Activated CD4-positive, alpha-beta T cell treated with anti-CD3 and anti-CD28 coated beads, Interleukin-2, amount 50 U/mL, for 24 hours (primary cell): ENCODE measurements at regions not wholly inside any gene's neighbourhood (a gene's known extent, or its start where the extent isn't known, plus 50 kb on each side); places are given as distances from the start of the nearest gene placed in this dataset.

Experiments used
- DNase-seq, 2 donors: peaks; one replicate each; pipeline ENCODE4 v3.0.0-alpha.2; 2020; ENCODE audit warnings: low read depth in 1 of 2, low spot score in 1 of 2

DNA sequence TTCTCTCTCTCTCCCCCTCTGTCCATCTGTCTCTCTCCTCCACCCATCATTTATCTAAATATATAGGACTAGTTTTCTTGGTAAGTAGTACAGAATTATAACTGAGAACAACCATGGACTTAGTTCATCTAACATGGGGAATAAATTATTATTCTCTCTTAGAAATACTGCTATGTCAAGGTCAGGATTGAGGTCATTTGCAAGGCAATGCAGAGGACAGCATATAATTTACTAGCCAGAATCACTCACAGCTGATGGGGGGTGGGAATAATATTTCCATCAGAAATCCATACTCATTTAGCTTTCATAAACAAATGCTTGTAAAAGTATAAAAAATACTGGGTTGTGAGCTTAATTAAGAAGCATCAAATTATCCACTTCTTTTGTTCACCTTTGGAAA lies 553.9 kb upstream of the POU3F2 start:
- no peak for DNase-seq

- DNase-seq, result no peak
Observed at GRCh38 chr6:98286620-98287019, 547.8 kb upstream of the POU3F2 start.

- no peak for DNase-seq
Observed at GRCh38 chr6:98287876-98288275, 546.5 kb upstream of the POU3F2 start.

DNA sequence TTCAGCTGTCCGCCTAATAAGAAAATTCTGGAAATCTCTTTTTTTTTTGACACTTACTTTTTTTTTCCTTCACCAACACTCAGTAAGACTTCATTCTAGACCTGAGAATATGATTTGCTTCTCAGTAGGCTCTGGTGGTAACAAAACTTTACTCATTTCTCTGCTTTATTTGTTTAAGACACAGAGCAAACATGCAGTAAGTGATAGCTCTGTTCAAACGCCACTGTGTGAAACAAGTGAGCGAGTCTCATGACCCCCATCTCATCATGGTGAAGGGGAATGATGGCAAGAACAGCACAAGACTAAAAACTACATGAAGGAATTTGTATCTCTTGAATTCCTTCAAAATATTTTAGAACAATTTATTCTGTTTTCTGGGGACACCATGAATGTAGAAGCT lies 541.6 kb upstream of the POU3F2 start:
- DNase-seq, result no peak

DNA sequence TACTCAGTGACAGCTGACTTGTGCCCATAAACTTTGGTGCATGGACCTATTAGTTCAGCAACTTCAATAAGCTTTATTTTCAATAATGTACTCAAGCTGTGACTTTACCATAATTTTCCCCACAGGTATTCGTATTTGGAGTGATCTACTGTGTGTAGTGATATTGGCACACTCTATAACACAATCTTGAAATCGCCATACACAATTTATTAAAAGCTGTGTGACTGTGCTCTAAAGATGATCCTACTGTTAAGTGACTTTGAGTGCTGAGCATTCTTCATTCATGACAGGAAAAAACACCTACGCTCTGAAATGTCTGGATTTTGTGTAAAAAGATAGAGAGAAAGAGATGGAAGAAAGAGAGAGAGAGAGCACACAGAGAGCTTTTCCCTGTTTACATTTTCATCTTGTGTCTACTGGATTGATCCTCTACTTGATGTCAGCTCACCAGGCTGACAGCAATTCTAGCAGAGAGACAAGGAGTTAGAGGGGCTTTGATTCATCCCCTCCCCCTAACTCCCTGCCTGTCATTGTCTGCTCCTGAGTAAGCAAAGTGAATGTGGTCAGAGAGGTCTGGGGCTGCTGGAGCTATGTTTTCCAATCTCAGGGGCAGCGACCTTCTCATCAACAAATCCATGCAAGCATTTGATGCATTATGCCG lies 538.7 kb upstream of the POU3F2 start:
- no peak for DNase-seq

DNA sequence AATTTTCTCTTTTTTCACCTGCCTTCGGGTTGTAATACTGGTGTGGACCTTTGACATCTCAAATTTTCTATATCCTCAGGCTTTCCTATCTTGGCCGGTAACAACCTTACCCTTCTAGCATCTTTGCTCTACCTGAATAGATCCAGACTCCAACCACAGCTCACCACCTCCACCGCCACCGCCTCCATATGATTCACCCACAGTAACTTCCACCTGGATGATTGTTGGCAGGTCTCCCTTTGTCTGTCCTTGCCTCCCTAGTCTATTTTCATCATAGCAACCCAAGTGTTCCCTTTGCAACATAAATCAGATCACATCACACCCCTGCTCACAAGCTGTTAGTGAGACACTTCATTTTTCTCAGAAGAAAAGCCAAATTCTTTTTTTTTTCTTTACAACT lies 525.8 kb upstream of the POU3F2 start:
- DNase-seq, result no peak

DNA sequence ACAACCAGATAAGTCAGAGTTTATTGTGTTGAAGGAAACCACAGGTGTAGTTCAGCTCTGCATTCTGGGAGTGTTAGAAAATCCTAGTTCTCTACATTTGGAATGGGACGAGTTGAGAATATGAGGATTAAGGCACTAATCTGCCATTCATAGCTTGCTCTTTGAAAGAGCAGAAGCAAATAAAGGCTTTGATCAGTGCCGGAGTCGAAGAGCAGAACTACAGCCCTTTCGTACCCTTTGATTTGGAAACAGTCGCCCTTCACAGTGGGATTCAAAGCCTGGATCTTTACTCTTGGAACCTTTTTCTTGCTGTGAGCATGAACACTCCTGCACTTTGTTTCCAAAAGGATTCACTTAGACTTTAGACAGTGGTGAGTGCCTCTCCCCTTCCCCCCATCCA lies 523.9 kb upstream of the POU3F2 start:
- DNase-seq, result no peak

GRCh38 chr6:98323605-98324004 lies 510.8 kb upstream of the POU3F2 start:
- DNase-seq, result no peak

DNA sequence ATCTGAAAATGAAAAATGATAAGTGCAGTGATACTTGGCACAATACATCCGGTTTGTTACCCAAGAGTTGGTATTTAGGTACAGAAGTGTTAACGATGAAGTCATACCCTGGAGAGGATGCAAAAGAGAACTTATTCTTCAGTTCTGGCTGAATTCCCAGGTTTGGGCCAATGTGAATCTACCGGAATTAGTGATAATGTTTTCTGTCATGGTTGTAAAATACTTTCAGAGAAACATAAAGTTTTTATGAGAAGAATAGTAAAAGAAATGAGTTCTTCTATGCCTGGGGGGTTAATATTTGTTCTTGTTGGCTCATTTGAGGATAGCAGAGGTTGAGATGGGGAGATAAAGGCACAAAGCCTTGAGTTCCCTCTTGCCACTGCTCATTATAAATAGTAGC lies 509.9 kb upstream of the POU3F2 start:
- DNase-seq, result no peak

- DNase-seq, result no peak
Observed at GRCh38 chr6:98325366-98325765, 509.0 kb upstream of the POU3F2 start.

DNA sequence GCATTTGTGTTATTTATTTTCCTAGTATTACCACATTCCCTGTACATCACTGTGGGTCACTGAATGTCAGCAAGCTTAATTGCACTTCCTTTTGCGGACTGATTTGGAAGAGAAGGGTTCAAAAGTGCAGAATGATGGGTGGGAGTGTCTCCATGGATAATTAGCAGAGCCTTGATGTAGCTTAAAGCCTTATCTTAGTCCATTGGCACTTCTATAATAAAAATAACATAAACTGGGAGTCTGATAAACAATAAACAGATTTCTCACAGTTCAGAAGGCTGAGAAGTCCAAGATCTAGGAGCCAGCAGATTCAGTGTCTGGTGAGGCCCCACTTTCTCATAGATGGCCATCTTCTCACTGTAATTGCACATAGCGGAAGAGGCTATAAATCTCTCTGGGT lies 501.1 kb upstream of the POU3F2 start:
- no peak for DNase-seq

DNA sequence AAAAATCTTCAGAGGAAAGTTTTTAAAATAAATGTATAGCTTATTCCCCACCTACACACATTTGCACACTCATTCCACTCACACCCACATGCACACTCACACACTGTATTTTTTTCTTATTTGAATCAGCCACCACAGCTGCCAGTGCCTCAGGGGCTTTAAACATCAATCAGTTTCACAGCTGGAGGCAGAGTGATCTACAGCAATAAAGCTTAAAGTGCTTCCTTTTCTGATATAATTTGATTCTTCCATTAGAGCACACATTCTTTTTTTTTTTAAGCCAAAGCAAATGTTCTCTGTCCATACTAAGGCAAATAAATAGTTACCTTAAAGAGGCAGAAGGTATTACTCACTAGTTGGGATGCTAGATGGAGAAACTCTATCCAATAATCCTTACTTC lies 498.8 kb upstream of the POU3F2 start:
- no peak for DNase-seq

- no peak for DNase-seq
Observed at GRCh38 chr6:98339506-98339905, 494.9 kb upstream of the POU3F2 start.

GRCh38 chr6:98343004-98343403 lies 491.4 kb upstream of the POU3F2 start:
- no peak for DNase-seq

- DNase-seq, result no peak
Observed at GRCh38 chr6:98343797-98344196, 490.6 kb upstream of the POU3F2 start.

DNA sequence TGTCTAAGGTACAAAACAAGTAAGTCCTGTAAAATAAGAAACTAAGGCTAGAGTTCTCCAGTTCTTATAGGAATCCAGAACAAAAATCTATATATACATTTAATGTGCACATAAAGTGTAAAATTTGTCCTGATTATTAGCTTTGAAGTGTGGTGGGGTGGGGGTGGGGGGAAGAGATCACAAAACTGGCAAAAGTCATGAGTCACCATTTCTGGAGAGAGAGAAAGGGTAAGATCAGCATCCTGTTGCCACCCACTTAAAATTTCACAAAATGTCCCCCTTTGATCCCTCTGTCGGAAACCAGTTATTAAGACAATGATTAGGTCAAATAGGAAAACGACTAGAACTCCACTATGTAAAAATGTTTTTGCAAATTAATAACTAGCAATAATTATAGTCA lies 482.0 kb upstream of the POU3F2 start:
- no peak for DNase-seq

- no peak for DNase-seq
Observed at GRCh38 chr6:98358173-98358572, 476.2 kb upstream of the POU3F2 start.

DNA sequence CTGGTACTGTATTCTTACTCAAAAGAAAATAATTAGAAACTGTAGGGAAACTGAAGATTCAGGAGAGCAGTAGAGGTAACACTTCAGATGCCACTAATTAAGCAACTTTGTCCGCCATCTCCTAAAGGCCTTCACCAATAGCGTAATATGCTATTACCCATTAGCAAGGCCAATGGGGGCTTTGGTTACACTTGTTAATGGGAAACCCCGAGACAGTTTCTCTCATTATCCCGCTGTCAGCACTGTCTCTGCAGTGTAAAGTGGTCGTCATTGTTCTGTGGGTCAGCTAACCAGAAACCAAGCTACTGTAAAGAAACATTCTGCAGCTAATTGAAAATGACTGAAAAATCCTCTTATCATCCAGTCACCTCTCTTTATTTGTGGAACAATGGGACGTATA lies 468.0 kb upstream of the POU3F2 start:
- no peak for DNase-seq

DNA sequence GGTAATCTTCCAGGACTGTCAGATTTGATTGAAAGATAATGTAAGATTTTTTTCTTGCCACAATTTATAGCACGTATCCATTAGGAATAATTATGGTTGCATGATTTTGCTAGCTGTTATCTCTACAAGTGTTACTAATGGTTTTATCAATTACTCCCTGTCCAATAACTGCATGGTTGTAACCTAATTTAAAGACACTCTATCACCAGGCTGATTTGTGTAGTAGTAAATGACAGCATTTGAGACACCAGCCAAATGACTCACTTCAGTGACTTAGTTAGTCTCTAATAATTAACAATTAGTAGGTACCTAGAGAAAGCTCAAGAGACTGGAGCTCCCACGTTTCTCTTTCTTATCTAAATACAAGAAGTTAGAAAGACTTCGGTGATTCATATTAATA lies 453.8 kb upstream of the POU3F2 start:
- no peak for DNase-seq

DNA sequence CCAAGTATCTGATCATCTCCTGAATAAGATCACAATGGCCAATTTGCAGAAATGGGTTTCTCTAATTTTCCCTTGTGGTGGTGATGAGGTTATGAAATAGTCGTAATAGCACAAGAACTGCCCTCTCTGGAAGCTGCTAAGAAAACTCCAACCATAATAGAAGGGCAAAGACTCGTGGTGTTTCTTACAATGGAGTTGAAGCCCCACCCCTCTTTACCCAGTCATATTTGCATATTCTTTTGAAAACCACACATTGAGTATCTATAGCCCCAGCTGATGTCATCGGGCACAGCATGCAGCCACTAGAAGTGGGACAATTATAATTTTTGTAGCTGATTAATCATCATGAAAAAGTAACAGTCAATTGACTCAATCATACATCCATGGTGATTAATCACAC lies 452.1 kb upstream of the POU3F2 start:
- no peak for DNase-seq

GRCh38 chr6:98384334-98384733 lies 450.0 kb upstream of the POU3F2 start:
- no peak for DNase-seq

- no peak for DNase-seq
Observed at GRCh38 chr6:98384801-98385200, 449.6 kb upstream of the POU3F2 start.

DNA sequence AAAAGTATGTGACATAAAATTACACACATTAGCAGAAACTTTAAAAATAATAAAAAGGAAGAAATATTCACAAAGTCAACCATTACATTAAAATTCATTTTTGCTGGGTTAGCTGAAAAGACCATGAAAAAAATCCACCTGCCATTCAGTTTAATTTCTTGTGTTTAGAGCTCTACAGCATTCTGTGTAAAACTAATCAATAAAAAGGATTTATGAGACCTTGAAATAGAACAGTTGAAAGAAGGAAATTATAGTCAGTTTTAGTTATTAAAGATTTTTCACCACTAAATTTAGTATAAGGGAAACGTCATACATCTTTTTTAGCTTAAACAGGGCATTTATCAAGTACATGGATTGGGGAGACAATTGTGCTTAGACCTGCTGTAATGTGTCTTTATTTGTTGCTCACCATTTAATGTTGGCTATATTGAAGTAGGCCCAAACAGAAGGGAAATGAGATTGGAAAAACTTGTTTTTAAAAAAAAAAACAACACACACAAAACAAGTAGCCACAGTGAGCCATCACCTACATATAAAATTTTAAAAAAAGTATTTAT lies 438.7 kb upstream of the POU3F2 start:
- DNase-seq, result no peak
